GM12878 (cell line): ENCODE measurements at regions not wholly inside any gene's neighbourhood (a gene's known extent, or its start where the extent isn't known, plus 50 kb on each side); places are given as distances from the start of the nearest gene placed in this dataset.

Experiments used
- ATAC-seq: fragments of 200-7000 bp; cut with Tn5 transposase; 3 replicates; pipeline ENCODE4 v1.9.1; 2020; ENCODE audit warnings: mild to moderate bottlenecking, moderate library complexity
- BruUV-seq: library from RNA; stranded (reverse); fragments of 400-500 nt; replicated peaks from 2 replicates; lab custom pipeline; 2021; lab: Mats Ljungman, UMichigan
- CTCF ChIA-PET: fragments of 300-600 bp; sonication (Branson Sonifier 250); formaldehyde crosslinking; extraction: SDS; loops from one replicate; lab custom pipeline; 2021; ENCODE audit warnings: inconsistent platforms; lab: Yijun Ruan, JAX
- POLR2A ChIA-PET: fragments of 350-600 bp; formaldehyde crosslinking; extraction: SDS; loops from one replicate; lab custom pipeline; 2021; ENCODE audit warnings: inconsistent platforms; lab: Charles Lee
- RAD21 ChIA-PET: fragments of 300-600 bp; sonication (Branson Sonifier 250); formaldehyde crosslinking; loops from one replicate; lab custom pipeline; 2023; ENCODE audit warnings: antibody characterized with exemption; ENCODE audit not compliant: unreplicated experiment; lab: Charles Lee
- SMC1A ChIA-PET: fragments of 300-600 bp; sonication (Branson Sonifier 250); formaldehyde crosslinking; loops from one replicate; lab custom pipeline; 2023; ENCODE audit not compliant: unreplicated experiment, uncharacterized antibody; lab: Charles Lee
- DNase-seq: peaks from one replicate; pipeline ENCODE4 v3.0.0-alpha.2; 2011; ENCODE audit warnings: low read depth, low spot score
- FAIRE-seq: peaks from 3 replicates; lab custom pipeline; 2011; peaks lifted over from hg19 to GRCh38; lab: Jason Lieb, UNC
- H2AFZ ChIP-seq: 2 replicates; pipeline ENCODE4 v1.6.0; 2011; ENCODE audit warnings: low read depth, low read length, control low read depth; ENCODE audit not compliant: control insufficient read depth
- H3K27ac ChIP-seq: 2 replicates; pipeline ENCODE4 v1.5.1; 2011; ENCODE audit warnings: control low read depth; ENCODE audit not compliant: control insufficient read depth, insufficient read depth
- H3K27me3 ChIP-seq, 2 experiments: replicated peaks in 1 of 2; 2 replicates each; pipeline versions ENCODE4 v1.6.0 to v1.6.1; 2011; ENCODE audit warnings: low read length in 1 of 2; ENCODE audit not compliant: control insufficient read depth in 2 of 2, insufficient read depth in 2 of 2
- H3K36me3 ChIP-seq, 2 experiments: 2 replicates each; pipeline ENCODE4 v1.5.1; 2011; ENCODE audit warnings: low read length in 1 of 2; ENCODE audit not compliant: control insufficient read depth in 2 of 2, insufficient read depth in 2 of 2
- H3K4me1 ChIP-seq: 2 replicates; pipeline ENCODE4 v1.6.1; 2011; ENCODE audit warnings: mild to moderate bottlenecking, low read length, moderate library complexity, mixed read lengths; ENCODE audit not compliant: control insufficient read depth, insufficient read depth
- H3K4me2 ChIP-seq: 2 replicates; pipeline ENCODE4 v1.6.0; 2011; ENCODE audit warnings: control low read depth; ENCODE audit not compliant: control insufficient read depth, insufficient read depth
- H3K4me3 ChIP-seq: fragments of 200-600 bp; sonication (generic); 2 replicates; pipeline ENCODE4 v1.5.1; 2016
- H3K79me2 ChIP-seq: 2 replicates; pipeline ENCODE4 v1.6.0; 2011; ENCODE audit warnings: low read length; ENCODE audit not compliant: control insufficient read depth, insufficient read depth
- H3K9ac ChIP-seq: 2 replicates; pipeline ENCODE4 v1.8.0; 2011; ENCODE audit warnings: low read length, control low read depth, mixed read lengths; ENCODE audit not compliant: control insufficient read depth, insufficient read depth
- H3K9me3 ChIP-seq: replicated peaks from 3 replicates; pipeline ENCODE4 v1.5.1; 2011; ENCODE audit warnings: mild to moderate bottlenecking, low read length; ENCODE audit not compliant: control insufficient read depth, insufficient read depth
- H4K20me1 ChIP-seq: 2 replicates; pipeline ENCODE4 v1.6.0; 2011; ENCODE audit not compliant: control insufficient read depth, insufficient read depth
- CHD4 ChIP-seq: fragments of 200-600 bp; sonication (generic); IDR thresholded peaks from 2 replicates; pipeline ENCODE4 v1.6.1; 2016; ENCODE audit warnings: mild to moderate bottlenecking
- CTCF ChIP-seq, 3 experiments: IDR thresholded peaks in 2 of 3; conservative IDR thresholded peaks in 1 of 3; 2 replicates each; pipeline ENCODE4 v1.5.1; 2011; ENCODE audit warnings: low read depth in 3 of 3, low read length in 3 of 3, mild to moderate bottlenecking in 3 of 3, control low read depth in 2 of 3, moderate library complexity in 2 of 3, inconsistent platforms in 1 of 3, mixed read lengths in 1 of 3; ENCODE audit not compliant: control insufficient read depth in 2 of 3, insufficient read depth in 1 of 3; ENCODE audit errors: extremely low read depth in 1 of 3
- ETV6 ChIP-seq, 2 experiments: fragments of 450-650 bp in 1 of 2; IDR thresholded peaks in 1 of 2; conservative IDR thresholded peaks in 1 of 2; 2 replicates each; pipeline ENCODE4 v1.6.1; 2014; ENCODE audit warnings: antibody characterized with exemption in 1 of 2, borderline replicate concordance in 1 of 2, low read depth in 1 of 2, mild to moderate bottlenecking in 1 of 2, moderate library complexity in 1 of 2
- EZH2 ChIP-seq: IDR thresholded peaks from 2 replicates; pipeline ENCODE4 v1.6.1; 2012; ENCODE audit warnings: low read depth, mild to moderate bottlenecking, control low read depth, inconsistent platforms, low read length, borderline replicate concordance; ENCODE audit not compliant: control insufficient read depth
- GABPA ChIP-seq: IDR thresholded peaks from 2 replicates; pipeline ENCODE4 v1.6.1; 2014; ENCODE audit warnings: antibody characterized with exemption, low read depth, mild to moderate bottlenecking, inconsistent platforms
- MEF2B ChIP-seq: fragments of 450-650 bp; IDR thresholded peaks from 2 replicates; pipeline ENCODE4 v1.6.1; 2018; ENCODE audit warnings: mild to moderate bottlenecking, moderate library complexity; ENCODE audit not compliant: partially characterized antibody, poor library complexity, severe bottlenecking
- MYB ChIP-seq: fragments of 150-350 bp; IDR thresholded peaks from 2 replicates; pipeline ENCODE4 v1.6.1; 2014; ENCODE audit warnings: mild to moderate bottlenecking, low read depth, low read length, borderline replicate concordance
- MYC ChIP-seq: IDR thresholded peaks from 2 replicates; pipeline ENCODE4 v1.6.1; 2011; ENCODE audit warnings: mild to moderate bottlenecking, low read length, moderate library complexity, inconsistent platforms; ENCODE audit not compliant: insufficient read depth, insufficient replicate concordance, insufficient read length, severe bottlenecking
- RAD21 ChIP-seq: IDR thresholded peaks from 2 replicates; pipeline ENCODE4 v1.6.1; 2011; ENCODE audit warnings: mild to moderate bottlenecking, low read depth, low read length, moderate library complexity; ENCODE audit not compliant: insufficient read depth
- RELB ChIP-seq: fragments of 450-650 bp; IDR thresholded peaks from 2 replicates; pipeline ENCODE4 v1.6.1; 2017; ENCODE audit warnings: low read depth, mild to moderate bottlenecking, moderate library complexity
- STAT1 ChIP-seq: fragments of 450-650 bp; conservative IDR thresholded peaks from 2 replicates; pipeline ENCODE4 v1.6.1; 2014; ENCODE audit warnings: antibody characterized with exemption, mild to moderate bottlenecking
- TARDBP ChIP-seq: IDR thresholded peaks from 2 replicates; pipeline ENCODE4 v1.6.1; 2016; ENCODE audit warnings: borderline replicate concordance
- ZNF622 ChIP-seq: fragments of 450-650 bp; IDR thresholded peaks from 2 replicates; pipeline ENCODE4 v1.6.1; 2017; ENCODE audit warnings: mild to moderate bottlenecking, inconsistent platforms
- WGBS: methylation state at CpG from one replicate; pipeline ENCODE4 v1.1.6; 2016; ENCODE audit warnings: low lambda C conversion rate; ENCODE audit not compliant: insufficient replicate concordance, insufficient coverage; ENCODE audit errors: missing lambda C conversion rate; 5-methylcytosine and 5-hydroxymethylcytosine counted together
- in situ Hi-C: fragments of 300-500 bp; cut with MboI; formaldehyde crosslinking; loops from 9 replicates; pipeline ENCODE4 v1.14.3; 2018; ENCODE audit warnings: mixed read lengths
- intact Hi-C: fragments of 100-400 bp; cut with micrococcal nuclease; formaldehyde crosslinking; loops from one replicate; pipeline ENCODE4 v1.14.2; 2022; ENCODE audit not compliant: unreplicated experiment

- TF ChIP-seq MEF2B (no peak), CTCF (IDR thresholded peaks at IDR 0.05 in 2 of 3, conservative IDR thresholded peaks at IDR 0.05 in 1 of 3; ENCODE audit: control insufficient read depth in 2 of 3, extremely low read depth in 1 of 3, insufficient read depth in 1 of 3, low read depth in 3 of 3, low read length in 3 of 3) (no peak), GABPA (no peak)
These were observed 97.0 kb upstream of the TOP3B start (continued) for GRCh38 chr22:22079404-22080148.

- POLR2A ChIA-PET: no interaction called here
- H3K9me3 ChIP-seq: no peaks in the 10 kb centered on the region
- in situ Hi-C loops (no loop called here), intact Hi-C loops (loop anchor here (10.0 kb wide), 1 partner anchor 56 kb away; no protein-coding TSS in a partner anchor)
- DNase-seq (no peak), ATAC-seq (no peak), FAIRE-seq (no peak)
- no peak overlapping the region for H3K9ac ChIP-seq
- no peaks in the 10 kb centered on the region for H3K4me1 ChIP-seq
- H4K20me1 ChIP-seq: no peaks in the 10 kb centered on the region
- H2AFZ ChIP-seq: no peak overlapping the region
- no peak overlapping the region for H3K4me2 ChIP-seq
- no peaks in the 10 kb centered on the region for H3K27me3 ChIP-seq
- BruUV-seq: no TSS peak
- H3K36me3 ChIP-seq: no peaks in the 10 kb centered on the region
- H3K27ac ChIP-seq: no peak overlapping the region
- WGBS: 92% methylated on average over 1 of the region's 1 CpG
- H3K79me2 ChIP-seq: no peaks in the 10 kb centered on the region
- SMC1A ChIA-PET: no interaction called here
- no peak overlapping the region for H3K4me3 ChIP-seq
- CTCF ChIA-PET: no interaction called here
- RAD21 ChIA-PET: no interaction called here
- TF ChIP-seq STAT1 (no peak), MYC (no peak), EZH2 (no peak), MYB (no peak), RAD21 (no peak), CTCF (IDR thresholded peaks at IDR 0.05 in 2 of 3, conservative IDR thresholded peaks at IDR 0.05 in 1 of 3; ENCODE audit: control insufficient read depth in 2 of 3, extremely low read depth in 1 of 3, insufficient read depth in 1 of 3, low read depth in 3 of 3, low read length in 3 of 3) (no peak), RELB (no peak), ZNF622 (no peak), ETV6 (conservative IDR thresholded peaks at IDR 0.05 in 1 of 2, IDR thresholded peaks at IDR 0.05 in 1 of 2; ENCODE audit: borderline replicate concordance in 1 of 2, low read depth in 1 of 2) (no peak), CHD4 (no peak), GABPA (no peak), TARDBP (no peak)
These were observed 95.7 kb upstream of the TOP3B start for GRCh38 chr22:22078329-22078728.
